Mesothelial cell of epicardium (in vitro differentiated cells): ENCODE measurements at regions not wholly inside any gene's neighbourhood (a gene's known extent, or its start where the extent isn't known, plus 50 kb on each side); places are given as distances from the start of the nearest gene placed in this dataset.

Source experiments
- DNase-seq, 2 experiments: peaks; one replicate each; pipeline ENCODE4 v3.0.0; 2021; ENCODE audit warnings: low spot score in 2 of 2; ENCODE audit not compliant: unreplicated experiment in 2 of 2
- H3K27ac Mint-ChIP-seq: 2 replicates; pipeline ENCODE4 v1.8.0; 2021; ENCODE audit warnings: mixed read lengths
- H3K27me3 Mint-ChIP-seq: 2 replicates; pipeline ENCODE4 v1.8.0; 2021; ENCODE audit warnings: low read depth, mixed read lengths
- H3K36me3 Mint-ChIP-seq: 2 replicates; pipeline ENCODE4 v1.8.0; 2021; ENCODE audit warnings: mixed read lengths
- H3K4me1 Mint-ChIP-seq: 2 replicates; pipeline ENCODE4 v1.8.0; 2021; ENCODE audit warnings: mixed read lengths
- H3K4me3 Mint-ChIP-seq: 2 replicates; pipeline ENCODE4 v1.8.0; 2021; ENCODE audit warnings: mild to moderate bottlenecking, moderate library complexity, mixed read lengths
- H3K9me3 Mint-ChIP-seq: 2 replicates; pipeline ENCODE4 v1.8.0; 2021; ENCODE audit warnings: mixed read lengths
- TF ChIP-seq, protein P1 (sequence below): fragments of 200-600 bp; sonication (generic); IDR thresholded peaks from one replicate; pipeline ENCODE4 v1.5.0; 2021; ENCODE audit warnings: antibody characterized with exemption; ENCODE audit not compliant: unreplicated experiment

- DNase-seq: no peak
- H3K27me3 Mint-ChIP-seq: no peaks in the 10 kb centered on the region
- no peak overlapping the region for H3K27ac Mint-ChIP-seq
- H3K36me3 Mint-ChIP-seq: no peaks in the 10 kb centered on the region
- TF ChIP-seq, protein P1, sequence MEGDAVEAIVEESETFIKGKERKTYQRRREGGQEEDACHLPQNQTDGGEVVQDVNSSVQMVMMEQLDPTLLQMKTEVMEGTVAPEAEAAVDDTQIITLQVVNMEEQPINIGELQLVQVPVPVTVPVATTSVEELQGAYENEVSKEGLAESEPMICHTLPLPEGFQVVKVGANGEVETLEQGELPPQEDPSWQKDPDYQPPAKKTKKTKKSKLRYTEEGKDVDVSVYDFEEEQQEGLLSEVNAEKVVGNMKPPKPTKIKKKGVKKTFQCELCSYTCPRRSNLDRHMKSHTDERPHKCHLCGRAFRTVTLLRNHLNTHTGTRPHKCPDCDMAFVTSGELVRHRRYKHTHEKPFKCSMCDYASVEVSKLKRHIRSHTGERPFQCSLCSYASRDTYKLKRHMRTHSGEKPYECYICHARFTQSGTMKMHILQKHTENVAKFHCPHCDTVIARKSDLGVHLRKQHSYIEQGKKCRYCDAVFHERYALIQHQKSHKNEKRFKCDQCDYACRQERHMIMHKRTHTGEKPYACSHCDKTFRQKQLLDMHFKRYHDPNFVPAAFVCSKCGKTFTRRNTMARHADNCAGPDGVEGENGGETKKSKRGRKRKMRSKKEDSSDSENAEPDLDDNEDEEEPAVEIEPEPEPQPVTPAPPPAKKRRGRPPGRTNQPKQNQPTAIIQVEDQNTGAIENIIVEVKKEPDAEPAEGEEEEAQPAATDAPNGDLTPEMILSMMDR: no peak
- H3K9me3 Mint-ChIP-seq: no peaks in the 10 kb centered on the region
- H3K4me1 Mint-ChIP-seq: peaks cover 21% of the 10 kb centered on the region
- H3K4me3 Mint-ChIP-seq: no peak overlapping the region
These were observed 79.6 kb downstream of the PITPNM2 start for GRCh38 chr12:123071099-123071800.

DNA sequence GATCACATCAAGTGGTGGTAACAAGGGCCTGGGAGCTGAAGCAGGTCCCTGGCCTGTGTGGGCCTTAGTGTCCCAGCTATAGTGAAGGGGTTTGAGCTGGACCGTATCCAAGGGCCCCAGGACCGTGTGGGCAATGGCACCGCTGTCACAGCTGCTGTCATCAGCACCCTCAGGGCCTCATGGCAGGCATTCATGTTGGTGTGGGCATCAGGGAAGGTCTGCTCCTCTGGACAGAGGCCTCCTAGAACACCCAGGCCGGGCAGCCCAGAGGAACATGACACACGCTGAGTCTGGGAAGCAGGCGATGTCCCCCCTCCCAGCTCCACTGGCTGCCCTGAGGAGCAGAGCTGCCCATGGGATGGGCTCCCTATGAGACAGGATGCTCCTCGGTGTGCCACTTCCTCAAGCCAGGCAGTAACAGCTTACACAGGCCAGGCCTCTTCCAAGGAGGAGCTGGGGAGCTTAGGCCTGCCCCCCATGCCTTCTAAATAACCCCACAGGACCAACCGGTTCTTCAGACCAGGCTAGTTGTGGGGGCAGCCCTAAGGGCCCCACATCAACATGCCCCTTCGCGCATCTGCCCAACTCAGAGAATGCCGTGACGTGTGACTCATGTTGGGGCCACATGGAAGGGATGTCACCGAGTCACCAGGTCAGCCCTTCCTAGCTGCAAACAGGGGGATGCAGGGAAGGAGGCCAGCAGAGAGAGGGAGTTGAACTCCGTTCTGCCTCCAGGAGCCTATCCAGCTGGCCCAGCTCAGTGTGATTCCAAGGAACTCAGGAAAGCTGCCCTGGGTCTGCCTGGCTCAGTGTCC is 80.4 kb downstream of the PITPNM2 start:
- no peaks in the 10 kb centered on the region for H3K27me3 Mint-ChIP-seq
- H3K36me3 Mint-ChIP-seq: no peaks in the 10 kb centered on the region
- DNase-seq: no peak
- no peak overlapping the region for H3K4me3 Mint-ChIP-seq
- H3K9me3 Mint-ChIP-seq: no peaks in the 10 kb centered on the region
- TF ChIP-seq, protein P1: no peak
- peaks cover 14% of the 10 kb centered on the region for H3K4me1 Mint-ChIP-seq
- H3K27ac Mint-ChIP-seq: no peak overlapping the region

DNA sequence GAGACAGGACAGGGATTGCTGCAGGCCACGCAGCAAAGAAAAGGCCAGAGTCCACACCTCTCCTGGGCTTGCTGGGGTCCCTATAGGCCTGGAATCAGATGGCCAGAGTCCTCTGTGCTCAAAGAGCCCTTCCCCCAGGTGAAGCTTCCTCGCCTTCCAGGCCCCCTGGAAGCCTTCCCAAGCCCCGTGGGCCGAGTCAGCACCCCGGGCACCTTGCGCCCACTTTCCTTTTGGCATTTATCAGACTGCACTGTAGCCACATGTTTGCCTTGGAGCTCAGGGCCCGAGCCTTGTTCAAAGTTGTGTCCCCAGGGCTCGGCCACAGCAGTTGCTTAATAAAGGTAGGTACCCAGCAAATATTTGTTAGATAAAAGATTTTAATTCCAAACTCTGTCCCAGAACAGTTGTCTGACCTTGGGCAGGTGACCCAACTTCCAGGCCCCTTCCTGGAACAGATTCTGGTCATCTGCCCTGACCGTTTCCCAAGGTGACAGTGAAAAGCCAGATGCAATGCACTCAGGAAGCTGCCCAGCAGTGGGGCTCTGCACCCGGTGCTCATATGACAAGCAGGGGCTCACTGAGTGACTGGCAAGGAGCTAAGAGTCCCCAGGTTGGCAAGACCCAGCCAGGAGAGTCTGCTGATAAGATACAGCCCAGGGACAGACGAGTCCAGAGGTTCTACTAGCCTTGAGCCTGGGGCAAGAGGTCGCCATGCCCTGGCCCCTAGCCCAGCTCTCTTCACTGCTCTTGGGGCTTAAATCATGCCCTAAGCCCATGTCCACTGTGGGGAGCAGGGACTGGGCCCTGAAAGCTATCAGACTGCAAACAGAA is 81.2 kb downstream of the PITPNM2 start:
- no peak overlapping the region for H3K27ac Mint-ChIP-seq
- no peaks in the 10 kb centered on the region for H3K9me3 Mint-ChIP-seq
- TF ChIP-seq, protein P1: no peak
- H3K4me1 Mint-ChIP-seq: peaks cover 9% of the 10 kb centered on the region
- DNase-seq: no peak
- no peaks in the 10 kb centered on the region for H3K36me3 Mint-ChIP-seq
- no peak overlapping the region for H3K4me3 Mint-ChIP-seq
- H3K27me3 Mint-ChIP-seq: no peaks in the 10 kb centered on the region

- no peaks in the 10 kb centered on the region for H3K9me3 Mint-ChIP-seq
- no peak overlapping the region for H3K27ac Mint-ChIP-seq
- no peak for DNase-seq
- no peak overlapping the region for H3K4me3 Mint-ChIP-seq
- H3K4me1 Mint-ChIP-seq: peaks cover 9% of the 10 kb centered on the region
- H3K36me3 Mint-ChIP-seq: no peaks in the 10 kb centered on the region
- TF ChIP-seq, protein P1: no peak
- H3K27me3 Mint-ChIP-seq: no peaks in the 10 kb centered on the region
These were observed 83.2 kb downstream of the PITPNM2 start for GRCh38 chr12:123067654-123068053.

DNA sequence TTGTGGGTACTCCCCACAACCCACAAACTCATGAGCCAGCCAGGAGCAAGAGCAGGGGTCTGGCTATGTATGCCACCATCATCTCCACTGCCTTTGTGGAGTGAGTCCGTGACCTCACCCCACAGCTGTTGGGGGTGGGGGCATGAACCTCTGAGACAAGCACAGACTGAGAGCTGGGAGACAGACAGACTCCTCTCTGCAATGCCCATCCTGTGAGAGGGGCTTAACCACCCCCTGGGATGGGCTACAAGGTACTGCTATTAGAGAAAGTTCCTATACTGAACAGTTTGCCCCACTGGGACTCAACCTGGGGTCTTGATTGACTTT is 84.5 kb downstream of the PITPNM2 start:
- Mint-ChIP-seq H3K27ac (no peak overlapping the region), H3K36me3 (no peaks in the 10 kb centered on the region), H3K27me3 (no peaks in the 10 kb centered on the region), H3K4me1 (peaks cover 9% of the 10 kb centered on the region), H3K9me3 (no peaks in the 10 kb centered on the region), H3K4me3 (no peak overlapping the region)
- TF ChIP-seq, protein P1: no peak
- DNase-seq: no peak
